ENCODE measurements at regions not wholly inside any gene's neighbourhood (a gene's known extent, or its start where the extent isn't known, plus 50 kb on each side); places are given as distances from the start of the nearest gene placed in this dataset.
"Not testable (repeated sequence)": the region's sequence is repeated elsewhere in the genome, so short reads cannot be mapped to it uniquely, and the experiment has no call there.

- no peak for ATAC-seq
These were observed 306.4 kb downstream of the MBD2 start for GRCh38 chr18:53918091-53918490.

GRCh38 chr18:53911200-53911599 is 313.3 kb downstream of the MBD2 start:
- no peak for ATAC-seq

- no peak for ATAC-seq
These were observed 314.8 kb downstream of the MBD2 start for GRCh38 chr18:53909668-53910067.

- no peak for ATAC-seq
These were observed 316.5 kb downstream of the MBD2 start for GRCh38 chr18:53907921-53908320.

GRCh38 chr18:53906681-53907080 is 317.8 kb downstream of the MBD2 start:
- ATAC-seq, result no peak

- ATAC-seq, result no peak
These were observed 329.6 kb downstream of the MBD2 start for GRCh38 chr18:53894675-53895442.

- no peak for ATAC-seq
These were observed 337.0 kb downstream of the MBD2 start for GRCh38 chr18:53887447-53887846.

GRCh38 chr18:53886058-53886457 is 338.4 kb downstream of the MBD2 start:
- ATAC-seq, result no peak

GRCh38 chr18:53883771-53884170 is 340.7 kb downstream of the MBD2 start:
- ATAC-seq, result no peak

GRCh38 chr18:53874103-53874502 is 350.4 kb downstream of the MBD2 start:
- ATAC-seq, result no peak

GRCh38 chr18:53864770-53865169 is 359.7 kb downstream of the MBD2 start:
- ATAC-seq, result no peak

GRCh38 chr18:53862921-53863320 is 361.5 kb downstream of the MBD2 start:
- ATAC-seq, result no peak

- ATAC-seq, result no peak
These were observed 363.3 kb downstream of the MBD2 start for GRCh38 chr18:53861185-53861584.

GRCh38 chr18:53859764-53860163 is 364.7 kb downstream of the MBD2 start:
- ATAC-seq, result no peak

GRCh38 chr18:53850902-53851301 is 373.6 kb downstream of the MBD2 start:
- ATAC-seq, result no peak

- ATAC-seq, result no peak
These were observed 380.7 kb downstream of the MBD2 start for GRCh38 chr18:53843763-53844162.

- no peak for ATAC-seq
These were observed 381.2 kb downstream of the MBD2 start for GRCh38 chr18:53843113-53843760.

GRCh38 chr18:53838746-53839145 is 385.7 kb downstream of the MBD2 start:
- no peak for ATAC-seq

- ATAC-seq, result not testable (repeated sequence)
These were observed 403.3 kb downstream of the MBD2 start for GRCh38 chr18:53821141-53821540.

GRCh38 chr18:53819671-53820070 is 404.8 kb downstream of the MBD2 start:
- ATAC-seq, result no peak

- no peak for ATAC-seq
These were observed 405.3 kb downstream of the MBD2 start for GRCh38 chr18:53819174-53819573.

- ATAC-seq, result no peak
These were observed 406.2 kb downstream of the MBD2 start for GRCh38 chr18:53817976-53818950.

GRCh38 chr18:53800171-53800570 is 424.3 kb downstream of the MBD2 start:
- no peak for ATAC-seq
